H1 (cell line): ENCODE measurements at regions not wholly inside any gene's neighbourhood (a gene's known extent, or its start where the extent isn't known, plus 50 kb on each side); places are given as distances from the start of the nearest gene placed in this dataset.

Experiments used
- CTCF ChIA-PET: fragments of 300-600 bp; sonication (Branson Sonifier 250); formaldehyde crosslinking; loops from one replicate; lab custom pipeline; 2021; ENCODE audit not compliant: partially characterized antibody; lab: Charles Lee
- POLR2A ChIA-PET: fragments of 300-600 bp; sonication (Branson Sonifier 250); formaldehyde crosslinking; loops from one replicate; lab custom pipeline; 2021; ENCODE audit warnings: inconsistent platforms; ENCODE audit not compliant: partially characterized antibody; lab: Charles Lee
- DNase-seq, 2 experiments: peaks; one replicate each; pipeline versions ENCODE4 v3.0.0 to v3.0.0-alpha.2; 2010 to 2022; ENCODE audit warnings: low spot score in 2 of 2, low read depth in 1 of 2, mixed read lengths in 1 of 2
- FAIRE-seq: peaks from 2 replicates; lab custom pipeline; 2011; peaks lifted over from hg19 to GRCh38; lab: Jason Lieb, UNC
- H2AFZ ChIP-seq: 2 replicates; pipeline ENCODE4 v1.8.1; 2012; ENCODE audit warnings: low read length, inconsistent platforms
- H2AK5ac ChIP-seq: 2 replicates; pipeline ENCODE4 v1.6.1; 2013; ENCODE audit warnings: low read depth, low read length
- H2BK120ac ChIP-seq: replicated peaks from 2 replicates; pipeline ENCODE3; 2013; ENCODE audit warnings: low read depth, low read length, inconsistent platforms
- H2BK12ac ChIP-seq: 2 replicates; pipeline ENCODE4 v1.6.1; 2013; ENCODE audit warnings: low read depth, low read length
- H2BK15ac ChIP-seq: 2 replicates; pipeline ENCODE4 v1.6.1; 2013; ENCODE audit warnings: low read length
- H2BK20ac ChIP-seq: 2 replicates; pipeline ENCODE4 v1.6.1; 2013; ENCODE audit warnings: low read length
- H2BK5ac ChIP-seq: 2 replicates; pipeline ENCODE4 v1.6.1; 2013; ENCODE audit warnings: low read depth, low read length
- H3K14ac ChIP-seq: 2 replicates; pipeline ENCODE4 v1.6.1; 2013; ENCODE audit warnings: inconsistent platforms; ENCODE audit not compliant: insufficient read length
- H3K18ac ChIP-seq: 2 replicates; pipeline ENCODE4 v1.6.1; 2013; ENCODE audit warnings: low read length; ENCODE audit errors: extremely low read depth
- H3K23ac ChIP-seq: 2 replicates; pipeline ENCODE4 v1.6.1; 2013; ENCODE audit warnings: inconsistent platforms; ENCODE audit not compliant: insufficient read length
- H3K23me2 ChIP-seq: 2 replicates; pipeline ENCODE4 v1.6.1; 2013; ENCODE audit warnings: low read depth, low read length
- H3K27ac ChIP-seq: 2 replicates; pipeline ENCODE4 v1.6.1; 2011; ENCODE audit warnings: low read depth, low read length, inconsistent platforms
- H3K27me3 ChIP-seq, 4 experiments: replicated peaks in 1 of 4; 1 replicate in 1 of 4; 2 replicates in 3 of 4; pipeline versions ENCODE4 v1.6.1 to v1.8.1; 2011 to 2013; ENCODE audit warnings: low read length in 3 of 4, mild to moderate bottlenecking in 3 of 4, inconsistent platforms in 2 of 4, mixed read lengths in 2 of 4, moderate library complexity in 1 of 4; ENCODE audit not compliant: control insufficient read depth in 3 of 4, insufficient read depth in 3 of 4; ENCODE audit errors: extremely low read depth in 1 of 4
- H3K36me3 ChIP-seq, 4 experiments: 2 replicates each; pipeline versions ENCODE4 v1.6.1 to v1.8.1; 2011 to 2013; ENCODE audit warnings: mild to moderate bottlenecking in 4 of 4, low read length in 3 of 4, moderate library complexity in 2 of 4, control low read depth in 1 of 4, inconsistent platforms in 1 of 4; ENCODE audit not compliant: insufficient read depth in 4 of 4, control insufficient read depth in 2 of 4
- H3K4ac ChIP-seq: replicated peaks from 2 replicates; pipeline ENCODE3; 2013; ENCODE audit warnings: low read length, low read depth, mixed read lengths, inconsistent platforms; ENCODE audit not compliant: insufficient read length
- H3K4me1 ChIP-seq, 4 experiments: replicated peaks in 1 of 4; 1 replicate in 1 of 4; 2 replicates in 3 of 4; pipeline versions ENCODE4 v1.6.1 to v1.8.1; 2011 to 2013; ENCODE audit warnings: low read length in 3 of 4, inconsistent platforms in 2 of 4, mixed read lengths in 1 of 4; ENCODE audit not compliant: insufficient read depth in 4 of 4, control insufficient read depth in 3 of 4
- H3K4me2 ChIP-seq, 2 experiments: 2 replicates each; pipeline versions ENCODE4 v1.6.1 to v1.8.1; 2011 to 2013; ENCODE audit warnings: low read depth in 2 of 2, low read length in 2 of 2, control low read depth in 1 of 2, inconsistent platforms in 1 of 2, mild to moderate bottlenecking in 1 of 2; ENCODE audit not compliant: insufficient read depth in 1 of 2
- H3K4me3 ChIP-seq, 4 experiments: fragments of 200-600, 300-600 bp in 1 of 4; sonication (generic), shearing (Covaris generic), sonication (Bioruptor Twin) in 1 of 4; 2 replicates each; pipeline versions ENCODE4 v1.5.1 to v1.8.1; 2011 to 2016; ENCODE audit warnings: low read length in 4 of 4, low read depth in 3 of 4, control low read depth in 2 of 4, inconsistent platforms in 2 of 4, mild to moderate bottlenecking in 2 of 4, mixed read lengths in 1 of 4, moderate library complexity in 1 of 4; ENCODE audit not compliant: insufficient read depth in 2 of 4; ENCODE audit errors: extremely low read depth in 1 of 4
- H3K56ac ChIP-seq: replicated peaks from 2 replicates; pipeline ENCODE3; 2013; ENCODE audit warnings: low read depth, mild to moderate bottlenecking, mixed read lengths, low read length, inconsistent platforms; ENCODE audit not compliant: insufficient read length
- H3K79me1 ChIP-seq: 2 replicates; pipeline ENCODE4 v1.6.1; 2013; ENCODE audit warnings: low read depth, low read length, control low read depth
- H3K79me2 ChIP-seq, 2 experiments: 2 replicates each; pipeline versions ENCODE4 v1.6.1 to v1.8.1; 2012 to 2013; ENCODE audit warnings: low read length in 2 of 2, mild to moderate bottlenecking in 2 of 2, inconsistent platforms in 1 of 2; ENCODE audit not compliant: insufficient read depth in 2 of 2, control insufficient read depth in 1 of 2
- H3K9ac ChIP-seq, 4 experiments: replicated peaks in 1 of 4; 1 replicate in 1 of 4; 2 replicates in 3 of 4; pipeline versions ENCODE4 v1.6.1 to v1.8.1; 2011 to 2013; ENCODE audit warnings: low read depth in 3 of 4, low read length in 3 of 4, control low read depth in 2 of 4, mild to moderate bottlenecking in 2 of 4, moderate library complexity in 2 of 4, inconsistent platforms in 1 of 4; ENCODE audit errors: extremely low read depth in 1 of 4
- H3K9me3 ChIP-seq, 2 experiments: 2 replicates each; pipeline versions ENCODE4 v1.6.1 to v1.8.1; 2012 to 2013; ENCODE audit warnings: mild to moderate bottlenecking in 2 of 2, moderate library complexity in 2 of 2, control low read depth in 1 of 2, inconsistent platforms in 1 of 2, low read depth in 1 of 2, low read length in 1 of 2, mixed read lengths in 1 of 2; ENCODE audit not compliant: insufficient read depth in 2 of 2
- H4K20me1 ChIP-seq, 2 experiments: replicated peaks in 1 of 2; 2 replicates each; pipeline versions ENCODE3 to v1.8.1; 2011 to 2013; ENCODE audit warnings: inconsistent platforms in 2 of 2, low read length in 2 of 2, mild to moderate bottlenecking in 1 of 2; ENCODE audit not compliant: insufficient read depth in 2 of 2, control insufficient read depth in 1 of 2
- H4K5ac ChIP-seq: 2 replicates; pipeline ENCODE4 v1.6.1; 2013; ENCODE audit warnings: low read length, low read depth, mixed read lengths, inconsistent platforms; ENCODE audit not compliant: insufficient read length
- H4K8ac ChIP-seq: 2 replicates; pipeline ENCODE4 v1.8.0; 2013; ENCODE audit warnings: mild to moderate bottlenecking, moderate library complexity, low read length, inconsistent platforms; ENCODE audit not compliant: insufficient read depth; ENCODE audit errors: extremely low read depth
- H4K91ac ChIP-seq: replicated peaks from 2 replicates; pipeline ENCODE3; 2013; ENCODE audit warnings: low read length, mixed read lengths, inconsistent platforms; ENCODE audit not compliant: insufficient read length
- CBX8 ChIP-seq: fragments of 300-800, 300-1000 bp; sonication (generic); IDR thresholded peaks from 2 replicates; pipeline ENCODE4 v1.7.1; 2016; ENCODE audit warnings: low read depth, low read length, borderline replicate concordance
- CEBPB ChIP-seq: IDR thresholded peaks from 2 replicates; pipeline ENCODE4 v1.6.1; 2012; ENCODE audit warnings: low read depth, low read length
- CHD1 ChIP-seq: IDR thresholded peaks from 2 replicates; pipeline ENCODE4 v1.6.1; 2012; ENCODE audit warnings: low read depth, low read length, improper control_type of control experiment
- EZH2 ChIP-seq: fragments of 200-600 bp; sonication (generic); IDR thresholded peaks from 2 replicates; pipeline ENCODE4 v1.7.1; 2012; ENCODE audit warnings: low read depth, mild to moderate bottlenecking, moderate library complexity, low read length, inconsistent platforms; ENCODE audit not compliant: severe bottlenecking
- JUN ChIP-seq: IDR thresholded peaks from 2 replicates; pipeline ENCODE4 v1.6.1; 2011; ENCODE audit warnings: low read depth, mild to moderate bottlenecking, improper control_type of control experiment, low read length
- MAFK ChIP-seq: IDR thresholded peaks from 2 replicates; pipeline ENCODE4 v1.6.1; 2012; ENCODE audit warnings: low read depth, mild to moderate bottlenecking, improper control_type of control experiment, low read length
- POLR2A ChIP-seq, 2 experiments: IDR thresholded peaks; 1 replicate in 1 of 2; 2 replicates in 1 of 2; pipeline ENCODE4 v1.6.1; 2011; ENCODE audit warnings: low read depth in 2 of 2, low read length in 2 of 2, mild to moderate bottlenecking in 2 of 2; ENCODE audit errors: control extremely low read depth in 1 of 2
- POU5F1 ChIP-seq: IDR thresholded peaks from 2 replicates; pipeline ENCODE4 v1.6.1; 2011; ENCODE audit warnings: low read depth, mild to moderate bottlenecking, low read length, moderate library complexity
- RBBP5 ChIP-seq: IDR thresholded peaks from 2 replicates; pipeline ENCODE4 v1.7.1; 2012; ENCODE audit warnings: low read depth, mild to moderate bottlenecking, inconsistent platforms, low read length, moderate library complexity, borderline replicate concordance
- RNF2 ChIP-seq: fragments of 200-900, 300-1000 bp; sonication (generic); IDR thresholded peaks from 2 replicates; pipeline ENCODE4 v1.7.1; 2016; ENCODE audit warnings: borderline replicate concordance, low read depth, mild to moderate bottlenecking, antibody characterized with exemption, low read length; ENCODE audit not compliant: poor library complexity, severe bottlenecking; ENCODE audit errors: missing control alignments
- SIX5 ChIP-seq: IDR thresholded peaks from 2 replicates; pipeline ENCODE4 v1.6.1; 2011; ENCODE audit warnings: mild to moderate bottlenecking, low read depth, low read length
- SP2 ChIP-seq: IDR thresholded peaks from 2 replicates; pipeline ENCODE4 v1.6.1; 2012; ENCODE audit warnings: mild to moderate bottlenecking, low read length, inconsistent platforms
- SRF ChIP-seq: IDR thresholded peaks from 2 replicates; pipeline ENCODE4 v1.6.1; 2011; ENCODE audit warnings: mild to moderate bottlenecking, low read depth, low read length, moderate library complexity
- TBP ChIP-seq: IDR thresholded peaks from 2 replicates; pipeline ENCODE4 v1.6.1; 2011; ENCODE audit warnings: low read depth, low read length, improper control_type of control experiment
- WGBS, 2 experiments: shearing (Covaris generic) in 1 of 2; methylation state at CpG; one replicate each; pipeline versions ENCODE4 v1.1.6 to v1.1.7; 2013 to 2015; ENCODE audit warnings: low lambda C conversion rate in 2 of 2, mixed read lengths in 2 of 2, inconsistent platforms in 1 of 2, low coverage in 1 of 2, missing lambda C conversion rate in 1 of 2; ENCODE audit not compliant: insufficient replicate concordance in 2 of 2, insufficient coverage in 1 of 2, insufficient read length in 1 of 2; ENCODE audit errors: extremely low coverage in 1 of 2, missing lambda C conversion rate in 1 of 2; 5-methylcytosine and 5-hydroxymethylcytosine counted together
- TF ChIP-seq, protein P1 (sequence below): IDR thresholded peaks from 2 replicates; pipeline ENCODE4 v1.6.1; 2011; ENCODE audit warnings: low read length, improper control_type of control experiment

DNA sequence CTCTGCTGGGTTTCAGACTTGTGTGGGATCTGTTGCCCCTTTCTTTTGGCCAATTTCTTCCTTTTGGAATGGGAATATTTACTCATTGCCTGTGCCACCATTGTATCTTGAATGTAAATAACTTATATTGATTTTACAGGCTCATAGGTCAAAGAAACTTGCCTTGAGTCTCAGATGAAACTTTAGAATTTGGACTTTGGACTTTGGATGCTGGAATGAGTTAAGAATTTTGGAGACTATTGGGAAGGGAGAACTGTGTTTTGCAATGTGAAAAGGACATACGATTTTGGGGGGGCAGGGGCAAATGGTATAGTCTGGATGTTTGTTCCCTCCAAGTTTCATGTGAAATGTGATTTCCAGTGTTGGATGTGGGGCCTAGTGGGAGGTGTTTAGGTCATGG, 62.6 kb upstream of the TNFRSF21 start:
- WGBS, 2 experiments: 92% methylated on average over 1 of the region's 1 CpG; no CpG with 5 or more reads in 1 of the 2 experiments
- Histone ChIP-seq H2BK5ac (no peak overlapping the region), H3K27ac (no peak overlapping the region), H3K23ac (no peak overlapping the region), H3K56ac (no peak overlapping the region), H2AFZ (no peak overlapping the region), H3K9ac (no peak overlapping the region), H3K79me1 (no peaks in the 10 kb centered on the region), H3K18ac (no peak overlapping the region), H2BK120ac (no peak overlapping the region), H2AK5ac (no peak overlapping the region), H2BK15ac (no peak overlapping the region), H3K4me2 (no peak overlapping the region; a peak in 1 of 4 replicates), H3K27me3 (no peaks in the 10 kb centered on the region), H3K14ac (no peak overlapping the region), H4K5ac (no peak overlapping the region), H4K20me1 (no peaks in the 10 kb centered on the region), H4K91ac (no peak overlapping the region), H3K36me3 (no peaks in the 10 kb centered on the region), H3K79me2 (no peaks in the 10 kb centered on the region), H3K4me1 (peaks cover 0 to 4% (median 4%) of the 10 kb centered on the region in 4 experiments; a peak in 5 of 7 replicates), H3K4ac (no peak overlapping the region), H2BK20ac (peak overlapping the region; percentile 9; the same call in 1 of the 2 replicates), H3K23me2 (no peaks in the 10 kb centered on the region), H2BK12ac (no peak overlapping the region; the same call in 1 of the 2 replicates), H3K9me3 (no peaks in the 10 kb centered on the region), H4K8ac (no peak overlapping the region), H3K4me3 (no peak overlapping the region)
- POLR2A ChIA-PET: no interaction called here
- FAIRE-seq (no peak), DNase-seq (no peak)
- CTCF ChIA-PET: no interaction called here
- no peak for TF ChIP-seq CBX8
- TF ChIP-seq POU5F1: no peak
- no peak for TF ChIP-seq JUN
- no peak for TF ChIP-seq CEBPB
- TF ChIP-seq MAFK: no peak
- no peak for TF ChIP-seq CHD1
- TF ChIP-seq SP2: no peak
- TF ChIP-seq, protein P1, sequence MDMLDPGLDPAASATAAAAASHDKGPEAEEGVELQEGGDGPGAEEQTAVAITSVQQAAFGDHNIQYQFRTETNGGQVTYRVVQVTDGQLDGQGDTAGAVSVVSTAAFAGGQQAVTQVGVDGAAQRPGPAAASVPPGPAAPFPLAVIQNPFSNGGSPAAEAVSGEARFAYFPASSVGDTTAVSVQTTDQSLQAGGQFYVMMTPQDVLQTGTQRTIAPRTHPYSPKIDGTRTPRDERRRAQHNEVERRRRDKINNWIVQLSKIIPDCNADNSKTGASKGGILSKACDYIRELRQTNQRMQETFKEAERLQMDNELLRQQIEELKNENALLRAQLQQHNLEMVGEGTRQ: no peak
- no peak for TF ChIP-seq SIX5
- TF ChIP-seq SRF: no peak
- no peak for TF ChIP-seq RNF2
- no peak for TF ChIP-seq TBP
- no peak for TF ChIP-seq EZH2
- TF ChIP-seq RBBP5: no peak
- TF ChIP-seq POLR2A (IDR thresholded peaks at IDR 0.05; ENCODE audit: control extremely low read depth in 1 of 2, low read depth in 2 of 2, low read length in 2 of 2): no peak
